ENCODE measurements at regions not wholly inside any gene's neighbourhood (a gene's known extent, or its start where the extent isn't known, plus 50 kb on each side); places are given as distances from the start of the nearest gene placed in this dataset.

DNA sequence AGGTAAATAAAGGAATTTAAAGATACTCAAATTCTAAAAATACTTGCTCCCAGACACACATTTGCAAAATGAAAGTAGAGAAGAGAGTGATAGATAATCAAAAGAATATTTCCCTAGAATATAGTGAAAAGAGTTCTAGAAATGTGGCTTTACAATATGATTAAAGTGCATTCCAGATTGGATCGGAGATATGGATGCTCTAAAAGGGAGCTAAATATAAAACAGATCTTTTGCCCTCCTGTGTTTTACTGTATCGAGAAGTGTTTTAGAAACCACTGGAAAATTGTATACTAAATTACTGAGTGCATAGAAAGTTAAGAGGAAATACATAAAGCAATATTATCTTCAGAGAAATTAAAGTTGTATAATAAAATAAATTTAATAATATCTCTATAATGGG lies 1392.0 kb downstream of the TECRL start:
- no peaks in the 10 kb centered on the region for H3K27me3 ChIP-seq
- no peaks in the 10 kb centered on the region for H3K9me3 ChIP-seq
- intact Hi-C loops (cut with DNase I; ENCODE audit: low total_unique reads) = no loop called here
- H3K36me3 ChIP-seq = no peaks in the 10 kb centered on the region
- TF ChIP-seq, protein P1, sequence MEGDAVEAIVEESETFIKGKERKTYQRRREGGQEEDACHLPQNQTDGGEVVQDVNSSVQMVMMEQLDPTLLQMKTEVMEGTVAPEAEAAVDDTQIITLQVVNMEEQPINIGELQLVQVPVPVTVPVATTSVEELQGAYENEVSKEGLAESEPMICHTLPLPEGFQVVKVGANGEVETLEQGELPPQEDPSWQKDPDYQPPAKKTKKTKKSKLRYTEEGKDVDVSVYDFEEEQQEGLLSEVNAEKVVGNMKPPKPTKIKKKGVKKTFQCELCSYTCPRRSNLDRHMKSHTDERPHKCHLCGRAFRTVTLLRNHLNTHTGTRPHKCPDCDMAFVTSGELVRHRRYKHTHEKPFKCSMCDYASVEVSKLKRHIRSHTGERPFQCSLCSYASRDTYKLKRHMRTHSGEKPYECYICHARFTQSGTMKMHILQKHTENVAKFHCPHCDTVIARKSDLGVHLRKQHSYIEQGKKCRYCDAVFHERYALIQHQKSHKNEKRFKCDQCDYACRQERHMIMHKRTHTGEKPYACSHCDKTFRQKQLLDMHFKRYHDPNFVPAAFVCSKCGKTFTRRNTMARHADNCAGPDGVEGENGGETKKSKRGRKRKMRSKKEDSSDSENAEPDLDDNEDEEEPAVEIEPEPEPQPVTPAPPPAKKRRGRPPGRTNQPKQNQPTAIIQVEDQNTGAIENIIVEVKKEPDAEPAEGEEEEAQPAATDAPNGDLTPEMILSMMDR (IDR thresholded peaks at IDR 0.05) = no peak
- TF ChIP-seq POLR2A (IDR thresholded peaks at IDR 0.05) = no peak
- no peak overlapping the region for H3K4me3 ChIP-seq
- no peak overlapping the region for H3K27ac ChIP-seq
- H3K4me1 ChIP-seq = no peaks in the 10 kb centered on the region
- no peak for DNase-seq

DNA sequence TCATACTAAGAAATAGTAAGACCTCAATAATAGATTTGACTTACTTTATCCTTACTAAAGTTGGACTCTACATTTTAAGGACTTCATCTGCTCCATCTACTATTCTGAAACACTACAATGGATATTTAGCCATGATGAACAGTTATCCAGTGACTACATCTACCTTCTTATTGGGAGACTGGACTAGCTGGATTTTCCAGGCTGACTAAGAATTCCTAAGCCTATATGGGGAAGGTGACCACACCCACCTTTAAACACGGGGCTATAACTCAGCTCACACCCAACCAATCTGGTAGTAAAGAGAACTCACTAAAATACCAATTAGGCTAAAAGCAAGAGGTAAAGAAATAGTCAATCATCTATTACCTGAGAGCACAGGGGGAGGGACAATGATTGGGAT lies 1438.4 kb downstream of the TECRL start:
- DNase-seq = no peak
- H3K4me1 ChIP-seq = no peaks in the 10 kb centered on the region
- no peak overlapping the region for H3K27ac ChIP-seq
- TF ChIP-seq POLR2A (IDR thresholded peaks at IDR 0.05) = no peak
- TF ChIP-seq, protein P1 (IDR thresholded peaks at IDR 0.05) = no peak
- H3K9me3 ChIP-seq = no peaks in the 10 kb centered on the region
- no peak overlapping the region for H3K4me3 ChIP-seq
- no peaks in the 10 kb centered on the region for H3K36me3 ChIP-seq
- no peaks in the 10 kb centered on the region for H3K27me3 ChIP-seq
- intact Hi-C loops (cut with DNase I; ENCODE audit: low total_unique reads) = no loop called here

DNA sequence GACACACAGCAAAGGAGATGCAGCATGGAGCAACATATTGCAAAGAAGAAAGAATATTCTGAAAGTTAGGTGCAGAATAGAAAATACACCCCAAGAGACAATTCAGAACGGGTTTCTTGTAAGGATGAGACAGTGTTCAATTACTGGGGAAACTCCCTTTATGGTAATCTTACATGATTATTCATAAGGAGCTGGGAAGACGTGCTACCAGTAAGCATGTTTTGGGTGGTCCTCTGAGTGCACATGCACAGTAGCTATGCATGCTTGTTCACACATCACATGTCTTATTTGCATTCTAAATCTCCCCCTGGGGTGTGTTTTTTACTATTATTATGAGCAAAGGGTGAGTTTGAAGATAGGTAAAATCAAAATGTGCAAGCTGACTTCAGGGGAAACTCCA lies 1448.8 kb downstream of the TECRL start:
- intact Hi-C loops (cut with DNase I; ENCODE audit: low total_unique reads) = no loop called here
- Histone ChIP-seq H3K27ac (no peak overlapping the region), H3K4me1 (no peaks in the 10 kb centered on the region), H3K27me3 (no peaks in the 10 kb centered on the region), H3K4me3 (no peak overlapping the region), H3K36me3 (no peaks in the 10 kb centered on the region), H3K9me3 (no peaks in the 10 kb centered on the region)
- no peak for DNase-seq
- TF ChIP-seq, protein P1 (IDR thresholded peaks at IDR 0.05) = no peak
- TF ChIP-seq POLR2A (IDR thresholded peaks at IDR 0.05) = no peak

DNA sequence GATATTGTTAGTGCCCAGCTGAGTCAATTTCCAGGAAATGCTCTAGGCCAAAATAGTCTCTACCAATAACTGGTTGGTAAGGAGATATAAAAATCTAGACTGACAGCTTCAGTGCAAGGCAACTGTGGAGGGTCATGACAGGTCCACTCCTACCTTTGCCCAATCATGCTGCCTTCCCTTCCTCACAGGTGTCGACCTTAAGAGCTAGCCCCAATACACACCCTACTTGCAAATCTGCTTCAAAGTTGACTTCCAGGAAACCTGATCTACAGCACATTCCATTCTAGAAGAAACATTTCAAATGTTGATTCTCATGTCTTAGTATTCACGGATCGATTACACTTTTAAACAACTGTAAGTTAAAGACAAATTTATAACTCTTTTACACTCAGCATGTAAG lies 1455.5 kb downstream of the TECRL start:
- intact Hi-C loops (cut with DNase I; ENCODE audit: low total_unique reads) = no loop called here
- TF ChIP-seq, protein P1 (IDR thresholded peaks at IDR 0.05) = no peak

DNA sequence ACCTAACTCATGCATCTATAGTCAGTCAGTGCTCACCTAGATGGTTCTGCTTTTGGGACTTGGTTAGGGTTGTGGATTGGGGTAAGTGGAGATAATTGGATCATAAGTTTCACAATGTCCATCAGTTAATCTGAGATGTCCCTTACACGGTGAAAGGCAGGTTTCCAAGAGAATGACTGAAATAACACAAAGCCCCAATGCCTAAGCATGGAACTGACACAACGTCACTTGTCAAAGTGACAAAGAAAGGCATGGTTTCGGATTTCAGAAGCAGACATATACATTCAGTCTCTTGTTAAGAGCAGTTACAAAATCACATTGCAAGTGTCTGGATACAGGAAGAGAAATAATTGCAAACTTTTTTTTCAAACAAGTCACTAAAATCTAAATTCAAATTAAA lies 1456.9 kb downstream of the TECRL start:
- H3K27ac ChIP-seq = no peak overlapping the region
- intact Hi-C loops (cut with DNase I; ENCODE audit: low total_unique reads) = no loop called here
- no peaks in the 10 kb centered on the region for H3K27me3 ChIP-seq
- TF ChIP-seq, protein P1 (IDR thresholded peaks at IDR 0.05) = no peak
- TF ChIP-seq POLR2A (IDR thresholded peaks at IDR 0.05) = no peak
- H3K9me3 ChIP-seq = no peaks in the 10 kb centered on the region
- peaks cover 0 to 5% of the 10 kb centered on the region in 2 donors for H3K36me3 ChIP-seq
- no peak overlapping the region for H3K4me3 ChIP-seq
- no peak for DNase-seq
- no peaks in the 10 kb centered on the region for H3K4me1 ChIP-seq

More for the DNA sequence above, 1455.5 kb downstream of the TECRL start:
- Histone ChIP-seq H3K4me1 (no peaks in the 10 kb centered on the region), H3K9me3 (no peaks in the 10 kb centered on the region), H3K27ac (no peak overlapping the region), H3K36me3 (peaks cover 0 to 5% of the 10 kb centered on the region in 2 donors), H3K4me3 (no peak overlapping the region), H3K27me3 (no peaks in the 10 kb centered on the region)
- no peak for DNase-seq

All from uterus (tissue), 3 donors.